ENCODE measurements at regions not wholly inside any gene's neighbourhood (a gene's known extent, or its start where the extent isn't known, plus 50 kb on each side); places are given as distances from the start of the nearest gene placed in this dataset.

GRCh38 chr3:105278688-105279087 is 88.0 kb upstream of the ALCAM start:
- TF ChIP-seq CTCF (IDR thresholded peaks at IDR 0.05; ENCODE audit: insufficient read depth, low read length) = no peak
- no peak for TF ChIP-seq REST (IDR thresholded peaks at IDR 0.05; ENCODE audit: insufficient replicate concordance, low read depth)
- TF ChIP-seq GABPA (IDR thresholded peaks at IDR 0.05; ENCODE audit: low read depth) = no peak
- TF ChIP-seq POLR2AphosphoS5 (IDR thresholded peaks at IDR 0.05; ENCODE audit: low read depth) = no peak

Measured in HL-60 (cell line).